ENCODE measurements at regions not wholly inside any gene's neighbourhood (a gene's known extent, or its start where the extent isn't known, plus 50 kb on each side); places are given as distances from the start of the nearest gene placed in this dataset.

- no peak for DNase-seq (ENCODE audit: low spot score)
- no peak for TF ChIP-seq CTCF (IDR thresholded peaks at IDR 0.05; ENCODE audit: extremely low read depth, missing control alignments)
These were observed 2765.1 kb upstream of the PCDH20 start for GRCh38 chr13:64180756-64181155.

GRCh38 chr13:64165826-64166225, 2750.2 kb upstream of the PCDH20 start:
- TF ChIP-seq CTCF (IDR thresholded peaks at IDR 0.05; ENCODE audit: extremely low read depth, missing control alignments), result no peak

GRCh38 chr13:64164435-64164834, 2748.8 kb upstream of the PCDH20 start:
- no peak for DNase-seq (ENCODE audit: low spot score)
- TF ChIP-seq CTCF (IDR thresholded peaks at IDR 0.05; ENCODE audit: extremely low read depth, missing control alignments), result no peak

More at GRCh38 chr13:64165826-64166225, 2750.2 kb upstream of the PCDH20 start:
- DNase-seq (ENCODE audit: low spot score), result no peak

GRCh38 chr13:64160479-64160878, 2744.8 kb upstream of the PCDH20 start:
- no peak for DNase-seq (ENCODE audit: low spot score)
- no peak for TF ChIP-seq CTCF (IDR thresholded peaks at IDR 0.05; ENCODE audit: extremely low read depth, missing control alignments)

DNA sequence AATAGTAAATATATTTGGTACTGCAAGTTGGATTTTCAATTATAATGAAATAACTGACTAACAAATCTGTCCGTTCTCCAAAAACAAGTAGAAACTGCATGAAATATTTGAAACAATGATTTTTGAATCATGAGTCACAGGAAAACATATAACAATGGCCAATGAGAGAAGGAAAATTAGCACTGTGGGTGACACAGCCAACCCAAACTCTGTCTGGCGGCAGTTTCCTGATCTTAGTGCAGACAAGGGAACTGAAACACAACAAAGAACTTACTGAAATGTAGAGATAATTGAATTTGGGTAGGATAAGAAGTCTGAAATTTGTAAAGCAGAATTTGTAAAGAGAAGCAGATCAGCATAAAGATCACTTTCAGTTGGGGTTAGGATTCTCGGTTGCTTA, 2743.3 kb upstream of the PCDH20 start:
- no peak for DNase-seq (ENCODE audit: low spot score)
- no peak for TF ChIP-seq CTCF (IDR thresholded peaks at IDR 0.05; ENCODE audit: extremely low read depth, missing control alignments)

- TF ChIP-seq CTCF (IDR thresholded peaks at IDR 0.05; ENCODE audit: extremely low read depth, missing control alignments), result no peak
- no peak for DNase-seq (ENCODE audit: low spot score)
These were observed 2738.9 kb upstream of the PCDH20 start for GRCh38 chr13:64154514-64154913.

- TF ChIP-seq CTCF (IDR thresholded peaks at IDR 0.05; ENCODE audit: extremely low read depth, missing control alignments), result no peak
- DNase-seq (ENCODE audit: low spot score), result no peak
These were observed 2715.0 kb upstream of the PCDH20 start for GRCh38 chr13:64130600-64130999.
